NCI-H524 (cell line): ENCODE measurements at regions not wholly inside any gene's neighbourhood (a gene's known extent, or its start where the extent isn't known, plus 50 kb on each side); places are given as distances from the start of the nearest gene placed in this dataset.
"Not testable (repeated sequence)": the region's sequence is repeated elsewhere in the genome, so short reads cannot be mapped to it uniquely, and the experiment has no call there.

Experiments
- DNase-seq, 2 experiments: peaks; one replicate each; lab custom pipeline; 2025; lab: John Stamatoyannopoulos, UW

DNA sequence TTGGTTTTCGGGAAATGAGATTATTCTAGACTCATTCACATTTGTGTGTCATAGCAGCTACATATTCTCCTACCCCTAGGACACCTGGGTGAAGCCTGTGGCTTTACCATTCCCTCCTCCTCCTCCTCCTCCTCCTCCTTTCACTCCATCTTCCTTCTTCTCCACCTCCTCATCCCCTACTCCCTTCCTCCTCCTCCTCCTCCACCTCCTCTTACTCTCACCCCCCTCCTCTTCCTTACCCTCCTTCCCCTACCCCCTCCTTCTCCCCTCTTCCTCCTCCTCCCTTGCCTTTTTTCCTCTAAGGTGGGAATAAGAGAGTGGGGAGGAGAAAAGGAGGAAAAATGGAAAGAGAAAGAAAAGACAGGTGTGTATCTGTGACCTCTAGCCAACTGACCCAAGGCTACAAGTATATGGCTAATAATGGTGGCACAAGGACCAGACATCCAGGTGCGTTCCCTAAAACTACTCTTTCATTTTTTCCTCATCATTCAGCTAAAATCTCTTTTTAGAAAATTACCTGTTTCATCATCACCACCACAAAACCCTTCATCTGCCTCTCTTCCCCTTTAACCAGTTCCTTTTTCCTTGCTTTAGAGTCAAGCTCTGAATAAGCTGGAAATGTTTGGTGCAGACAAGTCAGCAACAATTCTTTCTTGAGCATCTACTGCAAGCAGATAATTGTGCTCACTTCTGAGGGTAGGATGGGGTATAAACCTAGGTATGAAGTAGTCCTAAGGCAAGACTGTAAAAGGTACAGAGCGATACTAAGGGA is 149.8 kb upstream of the FOXN3 start:
- DNase-seq: no peak

GRCh38 chr14:89566180-89566579 is 149.1 kb upstream of the FOXN3 start:
- DNase-seq: no peak

DNA sequence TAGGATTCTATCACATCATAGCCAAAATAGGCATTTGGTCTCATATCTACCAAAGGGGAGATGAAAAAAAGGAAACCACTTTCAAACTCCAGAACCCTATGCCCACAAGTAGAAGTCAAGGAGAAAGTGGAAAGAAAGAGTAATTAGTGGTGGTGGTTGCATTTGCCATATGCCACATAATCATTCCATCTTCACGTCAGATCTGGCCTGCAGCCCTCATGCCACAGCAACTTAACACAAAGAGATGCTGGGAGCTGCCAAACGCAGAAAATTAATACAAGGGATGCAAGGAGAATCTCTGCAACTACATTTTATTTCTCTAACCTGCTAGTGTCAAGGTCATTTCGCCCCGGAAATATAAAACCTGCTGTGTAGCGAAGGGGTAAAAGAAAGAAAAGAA is 148.6 kb upstream of the FOXN3 start:
- DNase-seq: no peak

GRCh38 chr14:89564989-89565388 is 148.0 kb upstream of the FOXN3 start:
- no peak for DNase-seq

DNA sequence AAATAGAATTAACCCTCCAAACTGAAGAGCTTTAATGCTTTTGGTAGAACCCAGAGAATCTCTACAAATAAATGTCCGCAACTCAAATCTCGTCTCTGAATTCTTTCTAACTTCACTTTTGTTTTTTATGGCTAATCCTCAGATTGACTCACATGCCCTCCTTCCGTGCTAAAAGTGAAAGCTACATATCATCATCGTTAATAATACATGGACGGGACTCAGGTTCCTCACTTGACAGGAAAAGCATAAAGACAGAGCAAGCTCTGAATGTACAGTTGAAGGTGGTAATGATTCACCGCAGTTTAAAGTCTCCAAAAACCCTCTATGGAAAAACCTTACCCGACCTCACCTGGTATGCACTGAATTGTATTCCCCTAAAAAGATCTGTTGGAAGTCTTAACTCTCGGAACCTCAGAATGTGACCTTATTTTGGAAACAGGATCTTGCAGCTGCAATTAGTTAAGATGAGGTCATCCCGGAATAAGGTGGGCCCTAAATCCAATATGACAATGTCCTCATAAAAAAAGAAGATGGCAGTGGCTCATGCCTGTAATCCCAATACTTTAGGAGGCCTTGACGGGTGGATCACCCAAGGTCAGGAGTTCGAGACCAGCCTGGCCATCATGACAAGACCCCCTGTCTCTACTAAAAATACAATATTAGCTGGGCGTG is 147.4 kb upstream of the FOXN3 start:
- no peak for DNase-seq

- no peak for DNase-seq
Measured at GRCh38 chr14:89563471-89563870, 146.4 kb upstream of the FOXN3 start.

- no peak for DNase-seq
Measured at GRCh38 chr14:89551955-89552354, 134.9 kb upstream of the FOXN3 start.

GRCh38 chr14:89551432-89551831 is 134.4 kb upstream of the FOXN3 start:
- no peak for DNase-seq

DNA sequence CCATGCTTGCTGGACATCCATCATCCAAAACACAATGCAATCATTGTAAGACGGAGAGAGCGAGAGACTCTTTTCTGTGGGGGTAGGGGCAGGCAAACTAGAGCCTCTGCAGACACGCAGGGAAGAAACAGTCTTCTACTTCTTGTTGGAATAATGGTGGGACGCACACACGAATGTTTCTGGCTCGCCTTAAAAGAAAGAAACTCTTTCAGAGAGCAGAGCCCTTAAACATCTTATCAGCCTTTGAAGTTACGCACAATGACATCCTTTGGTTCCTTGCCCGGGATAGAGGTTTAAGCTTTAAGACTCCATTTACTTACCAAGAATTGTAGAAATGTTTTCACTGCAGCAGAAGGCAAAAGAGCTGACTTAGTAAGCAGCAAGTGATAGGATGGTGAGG is 133.8 kb upstream of the FOXN3 start:
- DNase-seq: no peak

DNA sequence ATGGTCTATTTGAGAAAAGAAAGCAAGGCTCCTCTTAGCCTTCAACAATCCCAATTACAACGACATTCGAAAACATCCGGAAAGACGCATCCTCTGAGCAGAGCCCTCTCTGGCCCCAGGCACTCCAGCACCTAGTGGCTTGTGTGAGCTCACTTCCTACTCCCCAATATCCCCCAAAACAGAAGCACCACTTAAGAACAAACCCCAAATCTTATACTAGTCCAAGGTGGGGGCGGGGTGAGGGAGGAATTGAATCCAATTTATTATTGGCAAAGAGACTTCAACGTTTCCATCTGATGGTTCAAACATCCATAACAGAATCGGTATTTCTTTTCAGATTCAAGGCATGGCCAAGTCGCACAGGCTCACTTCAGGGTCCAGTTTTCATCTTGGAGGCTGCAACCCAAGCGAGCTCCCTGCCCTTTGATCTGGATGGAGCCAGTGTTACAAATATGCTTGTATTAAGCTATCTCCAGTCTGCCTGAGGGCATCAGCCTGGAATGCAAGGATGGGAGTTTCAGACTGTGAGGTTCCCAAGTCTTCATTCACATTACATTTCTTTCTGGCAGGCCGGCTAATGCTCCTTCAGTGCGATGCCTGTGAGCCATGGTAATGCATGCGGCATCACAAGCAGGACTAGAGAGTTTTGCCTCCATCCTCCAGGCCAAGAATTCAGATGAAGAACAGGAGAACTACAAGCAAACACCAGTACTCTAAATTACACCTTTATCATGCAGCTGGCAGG is 132.5 kb upstream of the FOXN3 start:
- no peak for DNase-seq

DNA sequence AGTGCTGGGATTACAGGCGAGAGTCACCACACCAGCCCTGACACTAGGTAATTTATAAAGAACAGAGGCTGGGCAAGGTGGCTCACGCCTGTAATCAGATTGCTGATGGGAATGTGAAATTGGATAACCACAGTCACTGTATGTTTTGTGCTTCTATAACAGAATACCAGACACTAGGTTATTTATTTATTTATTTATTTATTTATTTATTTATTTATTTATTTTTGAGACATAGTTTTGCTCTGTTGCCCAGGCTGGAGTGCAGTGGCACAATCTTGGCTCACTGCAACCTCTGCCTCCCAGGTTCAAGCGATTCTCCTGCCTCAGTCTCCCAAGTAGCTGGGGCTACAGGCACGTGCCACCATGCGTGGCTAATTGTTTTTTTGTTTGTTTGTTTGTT is 130.0 kb upstream of the FOXN3 start:
- DNase-seq: not testable (repeated sequence)

GRCh38 chr14:89544636-89545301 is 127.7 kb upstream of the FOXN3 start:
- DNase-seq: no peak

DNA sequence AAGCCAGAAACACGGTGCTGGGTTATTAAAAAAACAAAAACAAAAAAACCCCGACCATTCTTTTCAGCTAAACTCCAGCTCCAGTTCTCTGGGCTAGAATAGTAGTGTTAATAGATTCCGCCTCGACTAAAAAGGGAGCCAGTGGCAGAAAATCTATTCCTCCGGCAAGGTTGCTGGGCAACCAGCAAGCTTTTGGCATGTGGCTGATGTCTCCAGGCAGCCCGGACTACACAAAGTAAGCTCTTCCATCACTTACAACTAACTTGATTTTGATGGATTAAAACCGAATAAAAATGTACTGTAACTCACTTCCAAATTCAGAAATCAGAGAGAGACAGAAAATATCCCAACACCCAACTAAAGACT is 126.4 kb upstream of the FOXN3 start:
- no peak for DNase-seq

DNA sequence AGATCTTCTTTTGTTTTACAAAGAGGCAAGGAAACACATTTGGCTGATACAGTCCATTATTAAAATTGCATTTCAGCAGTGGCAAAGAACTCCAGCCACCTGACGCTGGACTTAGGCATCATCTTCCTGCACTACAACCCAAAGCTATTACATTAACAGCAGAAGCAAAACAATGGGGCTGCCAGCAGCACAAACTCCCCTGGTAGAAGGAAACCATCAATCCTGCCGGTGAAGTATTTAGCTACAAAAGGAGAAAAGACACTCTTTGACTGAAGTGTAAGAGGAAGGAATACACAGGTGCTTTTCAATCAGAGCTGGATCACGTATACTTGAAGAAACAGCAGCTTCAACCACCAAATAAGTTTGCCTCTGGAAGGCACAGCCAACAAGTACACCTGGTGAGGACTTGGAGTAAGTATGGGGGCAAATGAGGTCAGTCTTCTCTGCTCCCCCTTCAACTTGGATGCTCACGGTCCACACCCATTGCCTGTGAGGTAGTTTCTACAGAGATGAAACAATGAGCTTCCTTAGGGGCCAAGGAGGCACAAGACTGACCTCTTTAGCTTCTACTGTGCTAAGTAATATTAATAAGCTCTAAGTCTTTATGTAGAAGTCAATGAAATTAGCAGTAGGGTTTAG is 125.9 kb upstream of the FOXN3 start:
- no peak for DNase-seq

- no peak for DNase-seq
Measured at GRCh38 chr14:89540830-89541470, 123.9 kb upstream of the FOXN3 start.

GRCh38 chr14:89540009-89540829 is 123.2 kb upstream of the FOXN3 start:
- no peak for DNase-seq

- no peak for DNase-seq
Measured at GRCh38 chr14:89537911-89538310, 120.9 kb upstream of the FOXN3 start.

GRCh38 chr14:89534902-89535685 is 118.1 kb upstream of the FOXN3 start:
- no peak for DNase-seq

DNA sequence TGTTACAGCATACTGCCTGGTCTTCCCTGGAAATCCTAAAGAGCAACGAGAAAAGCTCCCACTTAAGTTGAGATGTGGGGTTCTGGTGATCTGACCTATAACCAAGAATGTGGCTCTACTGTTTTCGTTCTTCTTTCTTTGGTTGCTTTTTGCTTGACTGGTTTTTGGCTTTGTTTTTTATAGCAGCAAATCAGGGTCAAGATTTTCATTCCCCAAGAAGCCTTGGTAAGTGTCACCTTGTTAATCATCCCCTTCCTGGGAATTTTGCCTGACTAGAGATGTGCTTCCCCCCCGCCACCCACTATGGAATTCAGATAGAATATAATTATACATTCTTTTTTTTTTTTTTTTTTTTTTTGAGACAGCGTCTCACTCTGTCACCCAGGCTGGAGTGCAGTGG is 116.7 kb upstream of the FOXN3 start:
- no peak for DNase-seq

DNA sequence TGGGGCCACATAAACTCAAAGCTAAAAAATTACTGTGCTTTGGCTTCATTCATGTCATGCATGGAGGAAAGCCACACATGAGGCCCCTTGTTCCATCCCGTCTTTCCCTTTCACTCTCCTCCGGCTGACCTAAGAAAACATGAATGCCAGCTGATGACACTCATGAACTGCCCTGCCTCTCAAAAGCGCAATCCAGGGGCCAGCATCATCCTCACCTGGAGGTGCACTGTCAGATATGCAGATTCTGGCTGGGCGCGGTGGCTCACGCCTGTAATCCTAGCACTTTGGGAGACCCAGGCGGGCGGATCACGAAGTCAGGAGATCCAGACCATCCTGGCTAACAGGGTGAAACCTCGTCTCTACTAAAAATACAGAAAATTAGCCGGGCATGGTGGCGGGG is 116.1 kb upstream of the FOXN3 start:
- DNase-seq: no peak
